GM12878 (cell line): ENCODE measurements at regions not wholly inside any gene's neighbourhood (a gene's known extent, or its start where the extent isn't known, plus 50 kb on each side); places are given as distances from the start of the nearest gene placed in this dataset.

Experiments used
- ATAC-seq: fragments of 200-7000 bp; cut with Tn5 transposase; 3 replicates; pipeline ENCODE4 v1.9.1; 2020; ENCODE audit warnings: mild to moderate bottlenecking, moderate library complexity
- BruUV-seq: library from RNA; stranded (reverse); fragments of 400-500 nt; replicated peaks from 2 replicates; lab custom pipeline; 2021; lab: Mats Ljungman, UMichigan
- CTCF ChIA-PET: fragments of 300-600 bp; sonication (Branson Sonifier 250); formaldehyde crosslinking; extraction: SDS; loops from one replicate; lab custom pipeline; 2021; ENCODE audit warnings: inconsistent platforms; lab: Yijun Ruan, JAX
- POLR2A ChIA-PET: fragments of 350-600 bp; formaldehyde crosslinking; extraction: SDS; loops from one replicate; lab custom pipeline; 2021; ENCODE audit warnings: inconsistent platforms; lab: Charles Lee
- RAD21 ChIA-PET: fragments of 300-600 bp; sonication (Branson Sonifier 250); formaldehyde crosslinking; loops from one replicate; lab custom pipeline; 2023; ENCODE audit warnings: antibody characterized with exemption; ENCODE audit not compliant: unreplicated experiment; lab: Charles Lee
- SMC1A ChIA-PET: fragments of 300-600 bp; sonication (Branson Sonifier 250); formaldehyde crosslinking; loops from one replicate; lab custom pipeline; 2023; ENCODE audit not compliant: unreplicated experiment, uncharacterized antibody; lab: Charles Lee
- DNase-seq: peaks from one replicate; pipeline ENCODE4 v3.0.0-alpha.2; 2011; ENCODE audit warnings: low read depth, low spot score
- FAIRE-seq: peaks from 3 replicates; lab custom pipeline; 2011; peaks lifted over from hg19 to GRCh38; lab: Jason Lieb, UNC
- H2AFZ ChIP-seq: 2 replicates; pipeline ENCODE4 v1.6.0; 2011; ENCODE audit warnings: low read depth, low read length, control low read depth; ENCODE audit not compliant: control insufficient read depth
- H3K27ac ChIP-seq: 2 replicates; pipeline ENCODE4 v1.5.1; 2011; ENCODE audit warnings: control low read depth; ENCODE audit not compliant: control insufficient read depth, insufficient read depth
- H3K27me3 ChIP-seq, 2 experiments: replicated peaks in 1 of 2; 2 replicates each; pipeline versions ENCODE4 v1.6.0 to v1.6.1; 2011; ENCODE audit warnings: low read length in 1 of 2; ENCODE audit not compliant: control insufficient read depth in 2 of 2, insufficient read depth in 2 of 2
- H3K36me3 ChIP-seq, 2 experiments: 2 replicates each; pipeline ENCODE4 v1.5.1; 2011; ENCODE audit warnings: low read length in 1 of 2; ENCODE audit not compliant: control insufficient read depth in 2 of 2, insufficient read depth in 2 of 2
- H3K4me1 ChIP-seq: 2 replicates; pipeline ENCODE4 v1.6.1; 2011; ENCODE audit warnings: mild to moderate bottlenecking, low read length, moderate library complexity, mixed read lengths; ENCODE audit not compliant: control insufficient read depth, insufficient read depth
- H3K4me2 ChIP-seq: 2 replicates; pipeline ENCODE4 v1.6.0; 2011; ENCODE audit warnings: control low read depth; ENCODE audit not compliant: control insufficient read depth, insufficient read depth
- H3K4me3 ChIP-seq: fragments of 200-600 bp; sonication (generic); 2 replicates; pipeline ENCODE4 v1.5.1; 2016
- H3K79me2 ChIP-seq: 2 replicates; pipeline ENCODE4 v1.6.0; 2011; ENCODE audit warnings: low read length; ENCODE audit not compliant: control insufficient read depth, insufficient read depth
- H3K9ac ChIP-seq: 2 replicates; pipeline ENCODE4 v1.8.0; 2011; ENCODE audit warnings: low read length, control low read depth, mixed read lengths; ENCODE audit not compliant: control insufficient read depth, insufficient read depth
- H3K9me3 ChIP-seq: replicated peaks from 3 replicates; pipeline ENCODE4 v1.5.1; 2011; ENCODE audit warnings: mild to moderate bottlenecking, low read length; ENCODE audit not compliant: control insufficient read depth, insufficient read depth
- H4K20me1 ChIP-seq: 2 replicates; pipeline ENCODE4 v1.6.0; 2011; ENCODE audit not compliant: control insufficient read depth, insufficient read depth
- BCL11A ChIP-seq: IDR thresholded peaks from 2 replicates; pipeline ENCODE4 v1.6.1; 2011; ENCODE audit warnings: low read depth, low read length
- HDAC6 ChIP-seq: fragments of 200-600 bp; sonication (generic); IDR thresholded peaks from one replicate; pipeline ENCODE4 v1.8.0; 2017; ENCODE audit warnings: antibody characterized with exemption; ENCODE audit not compliant: unreplicated experiment
- PBX3 ChIP-seq: IDR thresholded peaks from 2 replicates; pipeline ENCODE4 v1.6.1; 2011; ENCODE audit warnings: mild to moderate bottlenecking, low read depth, low read length, moderate library complexity; ENCODE audit not compliant: insufficient replicate concordance
- SUPT20H ChIP-seq: IDR thresholded peaks from 2 replicates; pipeline ENCODE4 v1.6.1; 2011; ENCODE audit warnings: low read depth, mild to moderate bottlenecking, low read length, moderate library complexity, borderline replicate concordance; ENCODE audit not compliant: control insufficient read depth
- YY1 ChIP-seq: IDR thresholded peaks from 2 replicates; pipeline ENCODE4 v1.6.1; 2011; ENCODE audit warnings: low read depth, mild to moderate bottlenecking, low read length
- ZSCAN29 ChIP-seq: fragments of 450-650 bp; IDR thresholded peaks from 2 replicates; pipeline ENCODE4 v1.6.1; 2017; ENCODE audit warnings: mild to moderate bottlenecking, moderate library complexity
- ZZZ3 ChIP-seq: IDR thresholded peaks from 2 replicates; pipeline ENCODE4 v1.6.1; 2011; ENCODE audit warnings: low read depth; ENCODE audit not compliant: control insufficient read depth, insufficient read length
- whole genome bisulfite sequencing: methylation state at CpG from one replicate; pipeline ENCODE4 v1.1.6; 2016; ENCODE audit warnings: low lambda C conversion rate; ENCODE audit not compliant: insufficient replicate concordance, insufficient coverage; ENCODE audit errors: missing lambda C conversion rate; 5-methylcytosine and 5-hydroxymethylcytosine counted together
- in situ Hi-C: fragments of 300-500 bp; cut with MboI; formaldehyde crosslinking; loops from 9 replicates; pipeline ENCODE4 v1.14.3; 2018; ENCODE audit warnings: mixed read lengths
- intact Hi-C: fragments of 100-400 bp; cut with micrococcal nuclease; formaldehyde crosslinking; loops from one replicate; pipeline ENCODE4 v1.14.2; 2022; ENCODE audit not compliant: unreplicated experiment
- TF ChIP-seq, protein P1 (sequence below): fragments of 450-650 bp; IDR thresholded peaks from 2 replicates; pipeline ENCODE4 v1.6.1; 2018; ENCODE audit warnings: mild to moderate bottlenecking, low read depth, moderate library complexity; ENCODE audit not compliant: partially characterized antibody

DNA sequence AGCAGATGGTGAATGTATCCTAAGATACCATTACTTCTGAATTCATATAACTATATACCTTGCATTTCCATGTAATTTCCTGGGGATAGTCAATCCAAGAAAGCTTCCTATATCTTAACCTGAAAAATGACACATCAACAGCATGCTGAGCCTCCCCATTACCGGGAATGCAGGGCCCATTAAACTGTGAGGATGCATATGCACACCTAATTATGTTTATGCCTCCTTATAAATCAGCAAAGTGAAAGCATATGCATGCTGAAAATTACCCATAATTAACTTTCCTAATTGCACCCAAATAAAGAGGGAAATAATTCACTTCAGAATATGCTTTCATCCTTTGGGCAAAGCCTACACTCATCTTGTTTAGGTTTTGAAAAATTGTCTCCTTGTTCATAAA, 663.0 kb downstream of the KCNA4 start (continued):
- TF ChIP-seq, protein P1, sequence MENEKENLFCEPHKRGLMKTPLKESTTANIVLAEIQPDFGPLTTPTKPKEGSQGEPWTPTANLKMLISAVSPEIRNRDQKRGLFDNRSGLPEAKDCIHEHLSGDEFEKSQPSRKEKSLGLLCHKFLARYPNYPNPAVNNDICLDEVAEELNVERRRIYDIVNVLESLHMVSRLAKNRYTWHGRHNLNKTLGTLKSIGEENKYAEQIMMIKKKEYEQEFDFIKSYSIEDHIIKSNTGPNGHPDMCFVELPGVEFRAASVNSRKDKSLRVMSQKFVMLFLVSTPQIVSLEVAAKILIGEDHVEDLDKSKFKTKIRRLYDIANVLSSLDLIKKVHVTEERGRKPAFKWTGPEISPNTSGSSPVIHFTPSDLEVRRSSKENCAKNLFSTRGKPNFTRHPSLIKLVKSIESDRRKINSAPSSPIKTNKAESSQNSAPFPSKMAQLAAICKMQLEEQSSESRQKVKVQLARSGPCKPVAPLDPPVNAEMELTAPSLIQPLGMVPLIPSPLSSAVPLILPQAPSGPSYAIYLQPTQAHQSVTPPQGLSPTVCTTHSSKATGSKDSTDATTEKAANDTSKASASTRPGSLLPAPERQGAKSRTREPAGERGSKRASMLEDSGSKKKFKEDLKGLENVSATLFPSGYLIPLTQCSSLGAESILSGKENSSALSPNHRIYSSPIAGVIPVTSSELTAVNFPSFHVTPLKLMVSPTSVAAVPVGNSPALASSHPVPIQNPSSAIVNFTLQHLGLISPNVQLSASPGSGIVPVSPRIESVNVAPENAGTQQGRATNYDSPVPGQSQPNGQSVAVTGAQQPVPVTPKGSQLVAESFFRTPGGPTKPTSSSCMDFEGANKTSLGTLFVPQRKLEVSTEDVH: no peak

GRCh38 chr11:29352273-29352795, 664.5 kb downstream of the KCNA4 start:
- no peak overlapping the region for H3K4me3 ChIP-seq
- no peaks in the 10 kb centered on the region for H3K9me3 ChIP-seq
- H3K27ac ChIP-seq: no peak overlapping the region
- no peak for FAIRE-seq
- CTCF ChIA-PET: interaction anchor here (1.9 kb wide), 1 partner anchor 9 kb away, joined by 13 read pairs; no protein-coding TSS in a partner anchor
- 24% methylated on average over 3 of the region's 3 CpGs for WGBS
- BruUV-seq: no TSS peak
- RAD21 ChIA-PET: no interaction called here
- POLR2A ChIA-PET: no interaction called here
- in situ Hi-C loops: no loop called here
- no peak overlapping the region for H3K9ac ChIP-seq
- no peaks in the 10 kb centered on the region for H4K20me1 ChIP-seq
- H3K27me3 ChIP-seq: no peaks in the 10 kb centered on the region
- H3K4me1 ChIP-seq: no peaks in the 10 kb centered on the region
- no peak overlapping the region for H2AFZ ChIP-seq
- no peaks in the 10 kb centered on the region for H3K79me2 ChIP-seq
- DNase-seq: no peak
- H3K36me3 ChIP-seq: no peaks in the 10 kb centered on the region
- intact Hi-C loops: no loop called here
- no peak for TF ChIP-seq YY1
- no peak for TF ChIP-seq SUPT20H
- TF ChIP-seq ZSCAN29: no peak
- TF ChIP-seq PBX3: no peak
- TF ChIP-seq HDAC6: no peak
- TF ChIP-seq ZZZ3: no peak
- TF ChIP-seq BCL11A: no peak
- SMC1A ChIA-PET: no interaction called here
- no peak overlapping the region for H3K4me2 ChIP-seq
- no peak for ATAC-seq
